ENCODE measurements at regions not wholly inside any gene's neighbourhood (a gene's known extent, or its start where the extent isn't known, plus 50 kb on each side); places are given as distances from the start of the nearest gene placed in this dataset.

DNA sequence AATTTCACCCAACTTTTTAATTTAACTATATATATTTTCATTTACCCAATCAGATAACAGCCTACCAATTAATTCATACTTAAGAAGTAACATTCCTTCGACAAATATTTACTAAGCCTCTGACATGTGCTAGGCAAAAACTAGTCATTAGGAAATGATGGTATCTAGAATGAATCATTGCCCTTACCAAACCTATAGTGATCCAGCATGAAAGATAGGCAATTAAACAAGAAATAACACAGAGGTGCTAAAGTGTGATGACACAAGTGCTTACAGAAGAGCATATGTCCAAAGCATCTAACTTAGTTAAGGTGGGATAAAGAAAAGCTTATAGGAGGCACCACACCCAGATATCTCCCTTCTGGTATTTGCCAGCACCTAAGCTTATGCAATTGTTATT lies 166.5 kb upstream of the RASSF8 start:
- TF ChIP-seq, protein P1, sequence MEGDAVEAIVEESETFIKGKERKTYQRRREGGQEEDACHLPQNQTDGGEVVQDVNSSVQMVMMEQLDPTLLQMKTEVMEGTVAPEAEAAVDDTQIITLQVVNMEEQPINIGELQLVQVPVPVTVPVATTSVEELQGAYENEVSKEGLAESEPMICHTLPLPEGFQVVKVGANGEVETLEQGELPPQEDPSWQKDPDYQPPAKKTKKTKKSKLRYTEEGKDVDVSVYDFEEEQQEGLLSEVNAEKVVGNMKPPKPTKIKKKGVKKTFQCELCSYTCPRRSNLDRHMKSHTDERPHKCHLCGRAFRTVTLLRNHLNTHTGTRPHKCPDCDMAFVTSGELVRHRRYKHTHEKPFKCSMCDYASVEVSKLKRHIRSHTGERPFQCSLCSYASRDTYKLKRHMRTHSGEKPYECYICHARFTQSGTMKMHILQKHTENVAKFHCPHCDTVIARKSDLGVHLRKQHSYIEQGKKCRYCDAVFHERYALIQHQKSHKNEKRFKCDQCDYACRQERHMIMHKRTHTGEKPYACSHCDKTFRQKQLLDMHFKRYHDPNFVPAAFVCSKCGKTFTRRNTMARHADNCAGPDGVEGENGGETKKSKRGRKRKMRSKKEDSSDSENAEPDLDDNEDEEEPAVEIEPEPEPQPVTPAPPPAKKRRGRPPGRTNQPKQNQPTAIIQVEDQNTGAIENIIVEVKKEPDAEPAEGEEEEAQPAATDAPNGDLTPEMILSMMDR (IDR thresholded peaks at IDR 0.05; ENCODE audit: borderline replicate concordance, extremely low read depth, low read length, poor library complexity, severe bottlenecking): no peak
- TF ChIP-seq EZH2 (IDR thresholded peaks at IDR 0.05; ENCODE audit: borderline replicate concordance, low read depth, low read length, severe bottlenecking): no peak

Measured in DND-41 (cell line).